Type B pancreatic cell (in vitro differentiated cells): ENCODE measurements at regions not wholly inside any gene's neighbourhood (a gene's known extent, or its start where the extent isn't known, plus 50 kb on each side); places are given as distances from the start of the nearest gene placed in this dataset.

ENCODE experiments used
- DNase-seq: peaks from one replicate; pipeline ENCODE4 v3.0.0; 2021; ENCODE audit warnings: mixed read lengths; ENCODE audit not compliant: unreplicated experiment; ENCODE audit errors: extremely low spot score
- H3K27ac Mint-ChIP-seq: 2 replicates; pipeline ENCODE4 v1.8.0; 2021; ENCODE audit warnings: mild to moderate bottlenecking, mixed read lengths
- H3K27me3 Mint-ChIP-seq: 2 replicates; pipeline ENCODE4 v1.8.0; 2021; ENCODE audit warnings: mixed read lengths
- H3K36me3 Mint-ChIP-seq: 2 replicates; pipeline ENCODE4 v1.8.0; 2021; ENCODE audit warnings: mixed read lengths
- H3K4me1 Mint-ChIP-seq: one replicate; pipeline ENCODE4 v1.8.0; 2021; ENCODE audit warnings: mixed read lengths; ENCODE audit not compliant: unreplicated experiment
- H3K4me3 Mint-ChIP-seq: 2 replicates; pipeline ENCODE4 v1.8.0; 2021; ENCODE audit warnings: mild to moderate bottlenecking, mixed read lengths
- H3K9me3 Mint-ChIP-seq: 2 replicates; pipeline ENCODE4 v1.8.0; 2021; ENCODE audit warnings: mixed read lengths
- TF ChIP-seq, protein P1 (sequence below): fragments of 200-600 bp; sonication (generic); conservative IDR thresholded peaks from 2 replicates; pipeline ENCODE4 v1.5.0; 2021; ENCODE audit warnings: antibody characterized with exemption, mild to moderate bottlenecking

DNA sequence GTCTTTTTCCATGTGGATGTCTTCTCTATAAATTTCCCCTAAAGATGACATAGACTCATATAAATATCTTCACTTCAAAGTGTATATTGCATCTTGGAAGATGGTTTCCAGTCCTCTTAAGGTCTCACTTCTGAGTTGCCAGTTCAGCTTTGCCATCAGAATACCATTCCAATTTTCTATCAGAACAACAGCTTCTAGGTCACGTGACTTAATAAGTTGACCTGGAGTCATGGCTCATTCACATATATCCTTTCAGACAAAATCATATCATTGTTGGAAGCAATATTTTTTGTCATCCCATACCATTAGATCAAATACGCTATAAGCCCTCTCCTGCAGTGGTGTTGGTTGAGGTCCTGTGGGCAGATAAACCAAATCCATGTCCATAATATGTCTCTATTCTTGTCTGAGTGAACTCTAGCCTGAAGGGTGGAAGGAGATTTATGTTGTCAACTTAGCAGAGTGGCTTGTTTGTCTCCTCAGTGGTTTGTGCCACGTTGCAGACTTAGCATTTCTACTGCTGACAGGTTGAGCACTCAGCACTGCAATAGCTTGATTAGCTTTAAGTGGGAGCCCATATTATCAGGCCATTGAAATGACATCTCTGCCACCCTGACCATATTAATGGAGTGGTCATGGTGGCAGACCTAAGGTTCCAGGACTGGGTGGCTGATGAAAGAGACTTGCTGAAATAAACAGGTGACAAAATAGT lies 123.6 kb upstream of the PCDH17 start:
- no peaks in the 10 kb centered on the region for H3K9me3 Mint-ChIP-seq
- TF ChIP-seq, protein P1, sequence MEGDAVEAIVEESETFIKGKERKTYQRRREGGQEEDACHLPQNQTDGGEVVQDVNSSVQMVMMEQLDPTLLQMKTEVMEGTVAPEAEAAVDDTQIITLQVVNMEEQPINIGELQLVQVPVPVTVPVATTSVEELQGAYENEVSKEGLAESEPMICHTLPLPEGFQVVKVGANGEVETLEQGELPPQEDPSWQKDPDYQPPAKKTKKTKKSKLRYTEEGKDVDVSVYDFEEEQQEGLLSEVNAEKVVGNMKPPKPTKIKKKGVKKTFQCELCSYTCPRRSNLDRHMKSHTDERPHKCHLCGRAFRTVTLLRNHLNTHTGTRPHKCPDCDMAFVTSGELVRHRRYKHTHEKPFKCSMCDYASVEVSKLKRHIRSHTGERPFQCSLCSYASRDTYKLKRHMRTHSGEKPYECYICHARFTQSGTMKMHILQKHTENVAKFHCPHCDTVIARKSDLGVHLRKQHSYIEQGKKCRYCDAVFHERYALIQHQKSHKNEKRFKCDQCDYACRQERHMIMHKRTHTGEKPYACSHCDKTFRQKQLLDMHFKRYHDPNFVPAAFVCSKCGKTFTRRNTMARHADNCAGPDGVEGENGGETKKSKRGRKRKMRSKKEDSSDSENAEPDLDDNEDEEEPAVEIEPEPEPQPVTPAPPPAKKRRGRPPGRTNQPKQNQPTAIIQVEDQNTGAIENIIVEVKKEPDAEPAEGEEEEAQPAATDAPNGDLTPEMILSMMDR = no peak

DNA sequence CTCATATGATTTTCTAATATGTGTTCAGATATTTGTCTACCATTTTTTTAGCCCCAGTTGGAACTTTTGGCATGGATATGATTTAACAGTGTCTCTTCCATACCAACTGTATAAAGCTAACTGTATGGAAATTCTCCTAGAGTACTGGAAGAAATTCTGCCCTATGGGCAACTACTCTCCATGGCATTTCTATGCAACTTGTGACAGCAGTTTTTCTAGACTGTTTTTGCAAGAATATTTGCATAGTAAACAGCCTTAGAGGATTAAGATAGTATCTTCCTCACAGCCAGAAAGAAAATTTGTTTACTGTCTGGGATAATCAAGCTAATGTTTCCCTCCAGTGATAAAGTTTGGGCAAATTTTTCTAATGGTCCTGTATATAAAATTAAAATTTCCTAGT lies 119.9 kb upstream of the PCDH17 start:
- TF ChIP-seq, protein P1 = no peak
- no peaks in the 10 kb centered on the region for H3K27me3 Mint-ChIP-seq
- DNase-seq = no peak
- no peaks in the 10 kb centered on the region for H3K36me3 Mint-ChIP-seq
- no peaks in the 10 kb centered on the region for H3K9me3 Mint-ChIP-seq
- no peak overlapping the region for H3K27ac Mint-ChIP-seq
- H3K4me1 Mint-ChIP-seq = no peaks in the 10 kb centered on the region
- no peak overlapping the region for H3K4me3 Mint-ChIP-seq

More for the DNA sequence above, 123.6 kb upstream of the PCDH17 start:
- no peak for DNase-seq
- H3K36me3 Mint-ChIP-seq = no peaks in the 10 kb centered on the region
- no peak overlapping the region for H3K4me3 Mint-ChIP-seq
- no peak overlapping the region for H3K27ac Mint-ChIP-seq
- no peaks in the 10 kb centered on the region for H3K27me3 Mint-ChIP-seq
- no peaks in the 10 kb centered on the region for H3K4me1 Mint-ChIP-seq

DNA sequence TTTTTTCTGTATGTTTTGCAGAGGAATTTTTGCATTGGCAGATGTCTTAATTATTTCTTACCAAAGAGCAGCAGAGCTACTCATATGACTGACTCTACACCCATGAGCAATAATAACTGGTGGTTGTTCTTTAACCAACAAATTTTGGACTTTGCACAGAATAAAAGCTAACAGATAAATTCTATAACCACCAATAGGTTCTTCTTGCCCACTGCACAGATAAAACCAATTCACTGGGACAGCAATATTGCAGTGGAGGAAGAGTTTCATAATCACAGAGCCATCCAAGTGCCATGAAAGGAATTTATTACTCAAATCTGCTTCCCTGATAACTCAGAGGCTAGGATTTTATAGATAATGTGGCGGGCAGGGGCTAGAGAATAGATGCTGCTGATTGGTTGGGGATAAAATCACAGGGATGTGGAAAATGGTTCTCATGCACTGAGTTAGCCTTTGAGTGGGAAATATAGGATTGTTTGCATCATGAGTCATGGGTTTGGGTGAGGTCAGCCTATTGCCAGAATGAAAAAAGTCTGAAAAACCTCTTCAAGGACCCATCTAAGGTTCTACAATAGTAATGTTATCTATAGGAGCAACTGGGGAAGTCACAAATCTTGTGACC lies 104.3 kb upstream of the PCDH17 start:
- TF ChIP-seq, protein P1 = no peak
- no peaks in the 10 kb centered on the region for H3K9me3 Mint-ChIP-seq
- H3K27me3 Mint-ChIP-seq = no peaks in the 10 kb centered on the region
- H3K4me3 Mint-ChIP-seq = no peak overlapping the region
- no peak overlapping the region for H3K27ac Mint-ChIP-seq
- DNase-seq = no peak
- H3K36me3 Mint-ChIP-seq = no peaks in the 10 kb centered on the region
- H3K4me1 Mint-ChIP-seq = no peaks in the 10 kb centered on the region

DNA sequence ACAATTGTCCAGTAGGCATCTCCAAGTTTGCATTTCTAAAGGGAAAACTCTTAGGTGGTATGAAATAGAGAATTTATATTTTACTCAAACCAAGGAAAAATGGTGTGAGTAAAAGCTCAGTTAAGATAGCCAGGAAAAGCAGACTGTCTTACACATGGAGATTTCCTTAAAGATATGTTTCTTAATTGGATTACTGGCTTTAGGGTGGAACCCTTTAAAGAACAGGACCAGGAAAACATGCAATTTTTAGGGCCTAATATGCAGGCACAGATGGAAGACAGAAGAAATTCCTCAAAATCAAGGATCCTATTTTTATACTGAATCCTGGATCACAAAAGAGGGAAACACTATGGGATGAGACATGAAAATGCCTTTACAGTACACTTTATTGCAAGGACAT lies 100.3 kb upstream of the PCDH17 start:
- Mint-ChIP-seq H3K27ac (no peak overlapping the region), H3K36me3 (no peaks in the 10 kb centered on the region), H3K4me1 (no peaks in the 10 kb centered on the region), H3K9me3 (peaks cover 5% of the 10 kb centered on the region), H3K4me3 (no peak overlapping the region), H3K27me3 (no peaks in the 10 kb centered on the region)
- TF ChIP-seq, protein P1 = no peak
- DNase-seq = no peak

DNA sequence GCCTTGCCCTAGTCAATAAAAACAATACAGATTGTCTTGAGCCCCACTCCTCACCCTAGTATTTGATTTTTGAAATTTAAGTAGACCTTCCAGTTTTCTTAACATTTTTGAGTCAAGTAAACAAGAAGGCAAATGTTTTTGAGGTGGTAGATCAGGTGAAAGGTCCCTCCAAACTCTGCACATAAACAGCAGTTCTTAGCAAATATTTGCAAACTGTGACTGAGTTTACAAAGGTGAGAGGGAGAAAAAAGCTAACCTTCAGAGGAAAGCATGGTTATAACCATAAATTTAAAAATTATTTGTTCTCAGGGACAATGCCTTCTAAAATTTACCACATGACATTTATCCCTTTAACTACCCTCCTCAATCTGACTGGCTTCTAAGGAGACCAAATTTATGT lies 84.6 kb upstream of the PCDH17 start:
- no peak for DNase-seq
- Mint-ChIP-seq H3K4me1 (no peaks in the 10 kb centered on the region), H3K36me3 (no peaks in the 10 kb centered on the region), H3K9me3 (no peaks in the 10 kb centered on the region), H3K27me3 (no peaks in the 10 kb centered on the region), H3K27ac (no peak overlapping the region), H3K4me3 (no peak overlapping the region)
- TF ChIP-seq, protein P1 = no peak
